PC-9 (cell line): ENCODE measurements at regions not wholly inside any gene's neighbourhood (a gene's known extent, or its start where the extent isn't known, plus 50 kb on each side); places are given as distances from the start of the nearest gene placed in this dataset.

Experiments used
- BruUV-seq: library from RNA; stranded (reverse); fragments of 400-500 nt; replicated peaks from 2 replicates; lab custom pipeline; 2021; lab: Mats Ljungman, UMichigan
- CTCF ChIA-PET: fragments of 300-600 bp; sonication (Branson Sonifier 250); formaldehyde crosslinking; loops from one replicate; lab custom pipeline; 2022; ENCODE audit warnings: antibody characterized with exemption; lab: Charles Lee
- POLR2A ChIA-PET: fragments of 300-600 bp; sonication (Branson Sonifier 250); formaldehyde crosslinking; loops from one replicate; lab custom pipeline; 2022; ENCODE audit warnings: antibody characterized with exemption; ENCODE audit not compliant: unreplicated experiment; lab: Charles Lee
- DNase-seq, 2 experiments: peaks; one replicate each; pipeline versions ENCODE4 v3.0.0 to v3.0.0-alpha.2; 2015 to 2022; ENCODE audit warnings: mixed read lengths in 1 of 2
- H2AFZ ChIP-seq: fragments of 200-600 bp; sonication (generic); 2 replicates; pipeline ENCODE4 v1.8.1; 2017; ENCODE audit warnings: antibody characterized with exemption
- H3F3A ChIP-seq: fragments of 200-600 bp; sonication (generic); 2 replicates; pipeline ENCODE4 v1.8.1; 2017; ENCODE audit warnings: antibody characterized with exemption, mild to moderate bottlenecking, low read depth; ENCODE audit not compliant: insufficient read depth
- H3K27ac ChIP-seq: fragments of 200-600 bp; sonication (generic); 2 replicates; pipeline ENCODE4 v1.6.1; 2016; ENCODE audit warnings: mixed run types
- H3K27me3 ChIP-seq: fragments of 200-600 bp; sonication (generic); 2 replicates; pipeline ENCODE4 v1.6.1; 2016; ENCODE audit warnings: low read depth, mixed run types; ENCODE audit not compliant: insufficient read depth
- H3K36me3 ChIP-seq: fragments of 200-600 bp; sonication (generic); 2 replicates; pipeline ENCODE4 v1.6.1; 2016; ENCODE audit warnings: low read depth, mixed run types
- H3K4me1 ChIP-seq: fragments of 200-600 bp; sonication (generic); replicated peaks from 2 replicates; pipeline ENCODE4 v1.6.1; 2016; ENCODE audit warnings: mixed run types; ENCODE audit not compliant: insufficient read depth
- H3K4me2 ChIP-seq: fragments of 200-600 bp; sonication (generic); 2 replicates; pipeline ENCODE4 v1.6.1; 2017; ENCODE audit warnings: mixed run types
- H3K4me3 ChIP-seq: fragments of 200-600 bp; sonication (generic); 2 replicates; pipeline ENCODE4 v1.6.1; 2016; ENCODE audit warnings: mixed run types
- H3K79me2 ChIP-seq: fragments of 200-600 bp; sonication (generic); 2 replicates; pipeline ENCODE4 v1.6.1; 2017; ENCODE audit warnings: low read depth, mixed run types
- H3K9me2 ChIP-seq: fragments of 200-600 bp; sonication (generic); 2 replicates; pipeline ENCODE4 v1.8.1; 2017; ENCODE audit warnings: mild to moderate bottlenecking; ENCODE audit not compliant: insufficient read depth
- H3K9me3 ChIP-seq: fragments of 200-600 bp; sonication (generic); 2 replicates; pipeline ENCODE4 v1.8.1; 2016; ENCODE audit warnings: low read depth; ENCODE audit not compliant: insufficient read depth
- H4K20me1 ChIP-seq: fragments of 200-600 bp; sonication (generic); 2 replicates; pipeline ENCODE4 v1.8.1; 2017; ENCODE audit not compliant: insufficient read depth
- EZH2 ChIP-seq: fragments of 200-600 bp; sonication (generic); IDR thresholded peaks from 2 replicates; pipeline ENCODE4 v1.8.0; 2017; ENCODE audit warnings: antibody characterized with exemption, low read depth
- intact Hi-C: fragments of 100-400 bp; cut with micrococcal nuclease; formaldehyde crosslinking; loops from one replicate; pipeline ENCODE4 v1.10.0; 2022; ENCODE audit not compliant: unreplicated experiment
- TF ChIP-seq, protein P1 (sequence below): fragments of 200-600 bp; sonication (generic); conservative IDR thresholded peaks from 2 replicates; pipeline ENCODE4 v1.6.1; 2017; ENCODE audit warnings: mixed run types, antibody characterized with exemption, mild to moderate bottlenecking, moderate library complexity

DNA sequence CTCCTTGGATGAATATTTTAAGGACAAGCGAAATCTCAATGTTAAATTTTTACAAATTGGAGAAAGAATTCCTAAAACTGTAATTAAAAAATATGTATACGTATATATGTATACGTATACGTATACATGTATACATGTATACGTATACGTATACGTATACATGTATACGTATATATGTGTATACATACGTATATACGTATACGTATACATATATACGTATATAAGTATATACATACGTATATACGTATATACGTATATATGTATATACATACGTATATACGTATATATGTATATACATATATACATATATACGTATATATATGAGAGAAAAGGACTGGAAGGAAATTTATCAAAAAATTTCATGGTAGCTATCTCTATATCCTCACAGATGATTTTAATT is 110.2 kb upstream of the ACKR3 start:
- no peaks in the 10 kb centered on the region for H3F3A ChIP-seq
- H3K79me2 ChIP-seq = no peaks in the 10 kb centered on the region
- H2AFZ ChIP-seq = no peak overlapping the region
- H3K36me3 ChIP-seq = no peaks in the 10 kb centered on the region
- ChIA-PET POLR2A (no interaction called here), CTCF (no interaction called here)
- intact Hi-C loops = no loop called here
- TF ChIP-seq EZH2 = no peak
- TF ChIP-seq, protein P1, sequence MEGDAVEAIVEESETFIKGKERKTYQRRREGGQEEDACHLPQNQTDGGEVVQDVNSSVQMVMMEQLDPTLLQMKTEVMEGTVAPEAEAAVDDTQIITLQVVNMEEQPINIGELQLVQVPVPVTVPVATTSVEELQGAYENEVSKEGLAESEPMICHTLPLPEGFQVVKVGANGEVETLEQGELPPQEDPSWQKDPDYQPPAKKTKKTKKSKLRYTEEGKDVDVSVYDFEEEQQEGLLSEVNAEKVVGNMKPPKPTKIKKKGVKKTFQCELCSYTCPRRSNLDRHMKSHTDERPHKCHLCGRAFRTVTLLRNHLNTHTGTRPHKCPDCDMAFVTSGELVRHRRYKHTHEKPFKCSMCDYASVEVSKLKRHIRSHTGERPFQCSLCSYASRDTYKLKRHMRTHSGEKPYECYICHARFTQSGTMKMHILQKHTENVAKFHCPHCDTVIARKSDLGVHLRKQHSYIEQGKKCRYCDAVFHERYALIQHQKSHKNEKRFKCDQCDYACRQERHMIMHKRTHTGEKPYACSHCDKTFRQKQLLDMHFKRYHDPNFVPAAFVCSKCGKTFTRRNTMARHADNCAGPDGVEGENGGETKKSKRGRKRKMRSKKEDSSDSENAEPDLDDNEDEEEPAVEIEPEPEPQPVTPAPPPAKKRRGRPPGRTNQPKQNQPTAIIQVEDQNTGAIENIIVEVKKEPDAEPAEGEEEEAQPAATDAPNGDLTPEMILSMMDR = no peak
- no peaks in the 10 kb centered on the region for H3K9me3 ChIP-seq
- H3K9me2 ChIP-seq = no peaks in the 10 kb centered on the region
- H3K27ac ChIP-seq = no peak overlapping the region
- no TSS peak for BruUV-seq
- no peaks in the 10 kb centered on the region for H3K4me1 ChIP-seq
- peaks cover 57% of the 10 kb centered on the region for H3K27me3 ChIP-seq
- no peak overlapping the region for H3K4me2 ChIP-seq
- DNase-seq = no peak
- no peaks in the 10 kb centered on the region for H4K20me1 ChIP-seq
- no peak overlapping the region for H3K4me3 ChIP-seq

DNA sequence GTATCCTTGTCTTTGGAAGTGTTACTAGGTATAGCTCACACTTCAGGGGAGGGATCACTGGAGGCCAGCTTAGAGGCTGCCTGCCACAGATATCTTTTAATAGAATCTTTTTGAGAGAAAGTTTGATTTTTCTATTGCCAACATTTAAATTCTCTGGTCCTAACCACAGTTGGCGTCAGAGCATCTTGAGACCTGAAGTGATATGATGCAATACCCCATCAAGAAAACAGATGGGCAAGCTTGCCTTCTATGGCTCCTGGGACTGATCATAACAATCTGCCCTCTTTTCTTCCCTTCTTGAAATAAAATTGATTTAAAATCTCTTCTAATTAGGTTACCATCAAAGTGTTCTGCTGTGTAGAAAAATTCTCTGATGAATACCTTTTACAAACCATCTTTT is 105.5 kb upstream of the ACKR3 start:
- Histone ChIP-seq H3K9me3 (peaks cover 7% of the 10 kb centered on the region; the same call in 1 of the 2 replicates), H3K27ac (no peak overlapping the region), H3F3A (no peaks in the 10 kb centered on the region), H4K20me1 (no peaks in the 10 kb centered on the region), H3K36me3 (no peaks in the 10 kb centered on the region), H3K9me2 (no peaks in the 10 kb centered on the region), H3K79me2 (no peaks in the 10 kb centered on the region), H3K27me3 (peaks cover 49% of the 10 kb centered on the region), H3K4me3 (no peak overlapping the region), H3K4me1 (no peaks in the 10 kb centered on the region), H2AFZ (no peak overlapping the region), H3K4me2 (no peak overlapping the region)
- no peak for DNase-seq
- CTCF ChIA-PET = no interaction called here
- POLR2A ChIA-PET = no interaction called here
- intact Hi-C loops = no loop called here
- TF ChIP-seq, protein P1 = no peak
- no peak for TF ChIP-seq EZH2
- no TSS peak for BruUV-seq

DNA sequence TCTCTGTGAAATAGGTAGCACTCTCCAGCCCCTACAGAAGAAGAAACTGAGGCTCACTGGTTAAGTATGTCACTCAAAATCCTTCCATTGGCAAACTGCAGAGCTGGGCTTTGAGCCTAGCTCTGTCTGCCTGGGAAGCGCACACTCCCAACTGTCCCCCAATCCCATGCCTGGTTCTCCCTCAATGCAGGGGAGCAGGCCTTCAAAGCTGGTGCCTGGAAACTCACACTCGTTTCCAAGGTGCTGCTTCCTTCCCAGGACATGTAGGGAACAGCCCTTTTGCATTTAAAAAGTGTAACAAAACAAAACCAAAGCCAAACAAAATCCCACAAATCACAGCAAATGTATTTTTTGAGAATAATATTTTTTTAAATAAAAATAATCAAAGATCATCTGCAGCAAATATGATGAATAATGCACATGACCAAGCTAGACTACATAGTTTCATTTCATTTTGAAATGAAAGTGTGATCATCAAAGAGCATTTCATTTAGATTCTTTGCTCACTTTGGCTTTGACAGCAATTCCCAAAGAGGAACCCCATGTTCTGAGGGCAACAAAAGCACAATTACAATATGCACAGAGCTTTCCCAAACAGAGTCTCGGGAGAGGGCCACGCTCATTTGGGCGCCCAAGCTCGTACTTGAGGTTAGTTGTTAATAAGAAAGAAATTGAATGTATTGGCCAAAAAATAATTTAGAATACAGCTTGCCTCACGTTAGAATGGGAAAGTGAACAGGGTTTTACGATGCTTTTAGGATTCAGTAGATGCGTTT is 96.7 kb upstream of the ACKR3 start:
- Histone ChIP-seq H2AFZ (no peak overlapping the region), H3F3A (no peaks in the 10 kb centered on the region), H3K27ac (no peak overlapping the region), H3K4me2 (no peak overlapping the region), H3K79me2 (no peaks in the 10 kb centered on the region), H3K4me1 (no peaks in the 10 kb centered on the region), H3K36me3 (no peaks in the 10 kb centered on the region), H3K27me3 (peaks cover 19% of the 10 kb centered on the region), H3K9me2 (no peaks in the 10 kb centered on the region), H3K4me3 (no peak overlapping the region), H3K9me3 (no peaks in the 10 kb centered on the region), H4K20me1 (no peaks in the 10 kb centered on the region)
- TF ChIP-seq, protein P1 = no peak
- no peak for TF ChIP-seq EZH2
- no TSS peak for BruUV-seq
- intact Hi-C loops = no loop called here
- no peak for DNase-seq
- ChIA-PET CTCF (no interaction called here), POLR2A (no interaction called here)
